RWPE1 (cell line): ENCODE measurements at regions not wholly inside any gene's neighbourhood (a gene's known extent, or its start where the extent isn't known, plus 50 kb on each side); places are given as distances from the start of the nearest gene placed in this dataset.

Experiments used
- CTCF ChIA-PET: fragments of 350-600 bp; sonication (Branson Sonifier 250); formaldehyde crosslinking; extraction: SDS; loops from one replicate; lab custom pipeline; 2021; lab: Yijun Ruan, JAX
- POLR2A ChIA-PET: fragments of 400-600 bp; formaldehyde crosslinking; extraction: SDS; loops from one replicate; lab custom pipeline; 2020; ENCODE audit warnings: antibody characterized with exemption; ENCODE audit not compliant: low non-redundant PET; lab: Yijun Ruan, JAX
- DNase-seq: peaks from one replicate; pipeline ENCODE4 v3.0.0; 2012; ENCODE audit warnings: low spot score
- H3K27ac ChIP-seq: fragments of 450-650 bp; 2 replicates; pipeline ENCODE4 v1.5.1; 2017
- CTCF ChIP-seq: fragments of 450-650 bp; conservative IDR thresholded peaks from 2 replicates; pipeline ENCODE4 v1.5.1; 2017; ENCODE audit warnings: low read depth, mild to moderate bottlenecking

- CTCF ChIA-PET = no interaction called here
- no peak for DNase-seq
- H3K27ac ChIP-seq = no peak overlapping the region
- POLR2A ChIA-PET = no interaction called here
- TF ChIP-seq CTCF = no peak
Observed at GRCh38 chr4:4663028-4663427, 121.2 kb upstream of the STX18 start.

- POLR2A ChIA-PET = no interaction called here
Observed at GRCh38 chr4:4662230-4662629, 120.4 kb upstream of the STX18 start.

GRCh38 chr4:4659871-4660651 lies 118.2 kb upstream of the STX18 start:
- POLR2A ChIA-PET = no interaction called here
- H3K27ac ChIP-seq = peak overlapping the region; percentile 65
- peak; percentile 74 for DNase-seq
- no peak for TF ChIP-seq CTCF
- CTCF ChIA-PET = interaction anchor here (0.6 kb wide), 1 partner anchor 174 kb away, joined by 5 read pairs; no protein-coding TSS in a partner anchor

More at GRCh38 chr4:4662230-4662629, 120.4 kb upstream of the STX18 start:
- no peak overlapping the region for H3K27ac ChIP-seq
- DNase-seq = no peak
- CTCF ChIA-PET = no interaction called here
- no peak for TF ChIP-seq CTCF

GRCh38 chr4:4658052-4658451 lies 116.2 kb upstream of the STX18 start:
- no peak for DNase-seq
- no peak overlapping the region for H3K27ac ChIP-seq
- no peak for TF ChIP-seq CTCF
- ChIA-PET POLR2A (no interaction called here), CTCF (no interaction called here)

GRCh38 chr4:4656977-4657376 lies 115.1 kb upstream of the STX18 start:
- no peak for TF ChIP-seq CTCF
- CTCF ChIA-PET = no interaction called here
- POLR2A ChIA-PET = no interaction called here
- DNase-seq = no peak
- H3K27ac ChIP-seq = no peak overlapping the region

GRCh38 chr4:4655901-4656300 lies 114.1 kb upstream of the STX18 start:
- ChIA-PET POLR2A (no interaction called here), CTCF (no interaction called here)
- TF ChIP-seq CTCF = no peak

More at GRCh38 chr4:4655901-4656300, 114.1 kb upstream of the STX18 start:
- H3K27ac ChIP-seq = no peak overlapping the region
- DNase-seq = no peak
